K562 (cell line): ENCODE measurements at regions not wholly inside any gene's neighbourhood (a gene's known extent, or its start where the extent isn't known, plus 50 kb on each side); places are given as distances from the start of the nearest gene placed in this dataset.

Source experiments
- CBX2 ChIP-seq: fragments of 200-600 bp; sonication (generic); IDR thresholded peaks from one replicate; pipeline ENCODE4 v1.6.1; 2012; ENCODE audit warnings: mild to moderate bottlenecking, low read length, inconsistent platforms; ENCODE audit not compliant: insufficient read depth, poor library complexity, severe bottlenecking
- CXXC5 ChIP-seq: fragments of 250-450 bp; sonication (Bioruptor Pico); IDR thresholded peaks from 2 replicates; pipeline ENCODE4 v1.8.0; 2022; ENCODE audit warnings: inconsistent platforms, mild to moderate bottlenecking, moderate library complexity
- HNRNPL ChIP-seq: fragments of 200-400 bp; formaldehyde crosslinking; IDR thresholded peaks from 2 replicates; pipeline ENCODE4 v1.6.1; 2017; ENCODE audit warnings: low read depth, mild to moderate bottlenecking, low read length
- NRF1 ChIP-seq, 2 experiments: fragments of 450-650 bp; IDR thresholded peaks in 1 of 2; conservative IDR thresholded peaks in 1 of 2; 2 replicates each; pipeline ENCODE4 v1.6.1; 2014; ENCODE audit warnings: mild to moderate bottlenecking in 2 of 2
- POLR2G ChIP-seq: fragments of 200-400 bp; formaldehyde crosslinking; IDR thresholded peaks from 2 replicates; pipeline ENCODE4 v1.6.1; 2017; ENCODE audit warnings: low read depth, mild to moderate bottlenecking, antibody characterized with exemption, low read length, moderate library complexity
- POLR3A ChIP-seq: IDR thresholded peaks from 2 replicates; pipeline ENCODE4 v1.6.1; 2011; ENCODE audit warnings: borderline replicate concordance, mild to moderate bottlenecking, moderate library complexity; ENCODE audit not compliant: insufficient read length, insufficient read depth; ENCODE audit errors: extremely low read depth
- PYGO2 ChIP-seq: fragments of 450-650 bp; IDR thresholded peaks from 2 replicates; pipeline ENCODE4 v1.6.1; 2016; ENCODE audit warnings: mild to moderate bottlenecking, missing genetic modification characterization, moderate library complexity, missing compliant biosample characterization
- STAT5A ChIP-seq: IDR thresholded peaks from 2 replicates; pipeline ENCODE4 v1.6.1; 2012; ENCODE audit warnings: low read length, inconsistent platforms, borderline replicate concordance
- ZNF354B ChIP-seq: fragments of 250-450 bp; sonication (Bioruptor Pico); IDR thresholded peaks from 2 replicates; pipeline ENCODE4 v1.4.0; 2020
- ZNF551 ChIP-seq: fragments of 250-450 bp; sonication (Bioruptor Pico); IDR thresholded peaks from 2 replicates; pipeline ENCODE4 v1.5.0; 2021; ENCODE audit warnings: mild to moderate bottlenecking, moderate library complexity
- TF ChIP-seq, protein P1 (sequence below): sonication (generic); formaldehyde crosslinking; IDR thresholded peaks from 2 replicates; pipeline ENCODE4 v1.8.0; 2022; ENCODE audit warnings: missing genetic modification reagents, mild to moderate bottlenecking, borderline replicate concordance
- TF ChIP-seq, protein P2 (sequence below): fragments of 200-800 bp; sonication (Bioruptor generic); IDR thresholded peaks from 2 replicates; pipeline ENCODE4 v1.6.1; 2017; ENCODE audit warnings: missing genetic modification characterization, missing compliant biosample characterization
- TF ChIP-seq, protein P3 (sequence below): IDR thresholded peaks from 2 replicates; pipeline ENCODE4 v1.6.1; 2014; ENCODE audit warnings: antibody characterized with exemption
- TF ChIP-seq, protein P4 (sequence below): sonication (generic); formaldehyde crosslinking; IDR thresholded peaks from 2 replicates; pipeline ENCODE4 v1.8.0; 2022; ENCODE audit warnings: mild to moderate bottlenecking, missing genetic modification reagents, borderline replicate concordance

DNA sequence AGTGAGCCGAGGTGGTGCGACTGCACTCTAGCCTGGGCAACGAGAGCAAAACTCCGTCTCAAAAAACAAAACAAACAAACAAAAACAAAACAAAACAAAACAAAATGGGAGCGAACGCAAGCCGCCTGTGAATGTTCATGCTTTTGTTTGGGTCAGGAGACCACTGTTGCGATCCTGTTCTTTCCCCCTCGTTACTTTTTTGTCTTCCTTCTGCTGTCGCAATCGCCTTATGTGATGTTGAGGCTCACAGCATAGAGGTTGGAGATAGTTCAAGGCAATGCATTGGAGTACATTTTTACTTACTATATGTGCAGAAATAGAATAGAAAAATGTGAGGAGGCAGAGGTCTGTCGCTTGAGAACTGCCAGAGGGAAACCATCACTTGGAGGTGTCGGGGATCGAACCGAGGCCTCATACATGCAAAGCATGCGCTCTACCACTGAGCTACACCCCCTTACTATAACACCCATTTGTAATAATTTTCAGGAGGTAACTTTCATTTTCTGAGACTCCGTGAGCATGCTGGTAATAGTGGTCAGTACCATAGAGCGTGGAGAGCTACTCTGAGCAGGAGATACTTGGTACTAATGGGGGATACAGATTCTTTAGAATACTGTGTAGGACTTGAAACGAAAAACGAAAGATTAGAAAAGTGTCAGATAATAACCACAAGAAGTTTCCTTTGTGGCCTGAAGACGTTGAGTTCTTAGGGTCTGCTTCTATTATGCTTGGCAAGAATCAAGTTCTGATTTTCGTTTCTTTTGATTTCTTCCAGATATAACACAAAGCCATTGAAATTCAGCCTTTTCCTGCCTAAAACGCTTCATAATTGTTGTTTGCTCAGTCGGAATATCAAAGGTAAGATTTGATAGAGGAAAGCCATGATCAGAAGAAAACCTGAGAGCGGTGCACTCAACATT is 121.1 kb downstream of the TRIM27 start (continued):
- TF ChIP-seq CBX2 (no peak), NRF1 (conservative IDR thresholded peaks at IDR 0.05 in 1 of 2, IDR thresholded peaks at IDR 0.05 in 1 of 2) (peak; percentile 43 to 59), ZNF354B (CRISPR knock-in tag) (no peak), HNRNPL (no peak), ZNF551 (CRISPR knock-in tag) (no peak), CXXC5 (CRISPR knock-in tag) (peak; percentile 42), PYGO2 (tag) (no peak), POLR2G (no peak), STAT5A (peak; percentile 45; the same call in 1 of the 2 replicates), POLR3A (peak; percentile 85)
- TF ChIP-seq, protein P1, sequence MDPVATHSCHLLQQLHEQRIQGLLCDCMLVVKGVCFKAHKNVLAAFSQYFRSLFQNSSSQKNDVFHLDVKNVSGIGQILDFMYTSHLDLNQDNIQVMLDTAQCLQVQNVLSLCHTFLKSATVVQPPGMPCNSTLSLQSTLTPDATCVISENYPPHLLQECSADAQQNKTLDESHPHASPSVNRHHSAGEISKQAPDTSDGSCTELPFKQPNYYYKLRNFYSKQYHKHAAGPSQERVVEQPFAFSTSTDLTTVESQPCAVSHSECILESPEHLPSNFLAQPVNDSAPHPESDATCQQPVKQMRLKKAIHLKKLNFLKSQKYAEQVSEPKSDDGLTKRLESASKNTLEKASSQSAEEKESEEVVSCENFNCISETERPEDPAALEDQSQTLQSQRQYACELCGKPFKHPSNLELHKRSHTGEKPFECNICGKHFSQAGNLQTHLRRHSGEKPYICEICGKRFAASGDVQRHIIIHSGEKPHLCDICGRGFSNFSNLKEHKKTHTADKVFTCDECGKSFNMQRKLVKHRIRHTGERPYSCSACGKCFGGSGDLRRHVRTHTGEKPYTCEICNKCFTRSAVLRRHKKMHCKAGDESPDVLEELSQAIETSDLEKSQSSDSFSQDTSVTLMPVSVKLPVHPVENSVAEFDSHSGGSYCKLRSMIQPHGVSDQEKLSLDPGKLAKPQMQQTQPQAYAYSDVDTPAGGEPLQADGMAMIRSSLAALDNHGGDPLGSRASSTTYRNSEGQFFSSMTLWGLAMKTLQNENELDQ (CRISPR knock-in tag) = no peak
- TF ChIP-seq, protein P2, sequence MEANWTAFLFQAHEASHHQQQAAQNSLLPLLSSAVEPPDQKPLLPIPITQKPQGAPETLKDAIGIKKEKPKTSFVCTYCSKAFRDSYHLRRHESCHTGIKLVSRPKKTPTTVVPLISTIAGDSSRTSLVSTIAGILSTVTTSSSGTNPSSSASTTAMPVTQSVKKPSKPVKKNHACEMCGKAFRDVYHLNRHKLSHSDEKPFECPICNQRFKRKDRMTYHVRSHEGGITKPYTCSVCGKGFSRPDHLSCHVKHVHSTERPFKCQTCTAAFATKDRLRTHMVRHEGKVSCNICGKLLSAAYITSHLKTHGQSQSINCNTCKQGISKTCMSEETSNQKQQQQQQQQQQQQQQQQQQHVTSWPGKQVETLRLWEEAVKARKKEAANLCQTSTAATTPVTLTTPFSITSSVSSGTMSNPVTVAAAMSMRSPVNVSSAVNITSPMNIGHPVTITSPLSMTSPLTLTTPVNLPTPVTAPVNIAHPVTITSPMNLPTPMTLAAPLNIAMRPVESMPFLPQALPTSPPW (CRISPR knock-in tag) = peak; percentile 70
- TF ChIP-seq, protein P3, sequence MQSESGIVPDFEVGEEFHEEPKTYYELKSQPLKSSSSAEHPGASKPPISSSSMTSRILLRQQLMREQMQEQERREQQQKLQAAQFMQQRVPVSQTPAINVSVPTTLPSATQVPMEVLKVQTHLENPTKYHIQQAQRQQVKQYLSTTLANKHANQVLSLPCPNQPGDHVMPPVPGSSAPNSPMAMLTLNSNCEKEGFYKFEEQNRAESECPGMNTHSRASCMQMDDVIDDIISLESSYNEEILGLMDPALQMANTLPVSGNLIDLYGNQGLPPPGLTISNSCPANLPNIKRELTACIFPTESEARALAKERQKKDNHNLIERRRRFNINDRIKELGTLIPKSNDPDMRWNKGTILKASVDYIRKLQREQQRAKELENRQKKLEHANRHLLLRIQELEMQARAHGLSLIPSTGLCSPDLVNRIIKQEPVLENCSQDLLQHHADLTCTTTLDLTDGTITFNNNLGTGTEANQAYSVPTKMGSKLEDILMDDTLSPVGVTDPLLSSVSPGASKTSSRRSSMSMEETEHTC = no peak
- TF ChIP-seq, protein P4, sequence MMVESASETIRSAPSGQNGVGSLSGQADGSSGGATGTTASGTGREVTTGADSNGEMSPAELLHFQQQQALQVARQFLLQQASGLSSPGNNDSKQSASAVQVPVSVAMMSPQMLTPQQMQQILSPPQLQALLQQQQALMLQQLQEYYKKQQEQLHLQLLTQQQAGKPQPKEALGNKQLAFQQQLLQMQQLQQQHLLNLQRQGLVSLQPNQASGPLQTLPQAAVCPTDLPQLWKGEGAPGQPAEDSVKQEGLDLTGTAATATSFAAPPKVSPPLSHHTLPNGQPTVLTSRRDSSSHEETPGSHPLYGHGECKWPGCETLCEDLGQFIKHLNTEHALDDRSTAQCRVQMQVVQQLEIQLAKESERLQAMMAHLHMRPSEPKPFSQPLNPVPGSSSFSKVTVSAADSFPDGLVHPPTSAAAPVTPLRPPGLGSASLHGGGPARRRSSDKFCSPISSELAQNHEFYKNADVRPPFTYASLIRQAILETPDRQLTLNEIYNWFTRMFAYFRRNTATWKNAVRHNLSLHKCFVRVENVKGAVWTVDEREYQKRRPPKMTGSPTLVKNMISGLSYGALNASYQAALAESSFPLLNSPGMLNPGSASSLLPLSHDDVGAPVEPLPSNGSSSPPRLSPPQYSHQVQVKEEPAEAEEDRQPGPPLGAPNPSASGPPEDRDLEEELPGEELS = no peak
